ENCODE measurements at regions not wholly inside any gene's neighbourhood (a gene's known extent, or its start where the extent isn't known, plus 50 kb on each side); places are given as distances from the start of the nearest gene placed in this dataset.

- no peak for TF ChIP-seq E4F1 (IDR thresholded peaks at IDR 0.05; ENCODE audit: borderline replicate concordance, partially characterized antibody)
- no peak for TF ChIP-seq MEF2A (IDR thresholded peaks at IDR 0.05; ENCODE audit: insufficient read depth, low read depth, low read length)
- TF ChIP-seq CREB1 (IDR thresholded peaks at IDR 0.05; ENCODE audit: low read depth), result no peak
Measured at GRCh38 chr6:15937602-15938001, 191.3 kb upstream of the MYLIP start (continued).

- POLR2A ChIA-PET, result interaction anchor here (1.0 to 3.7 kb wide), 4 partner anchors 9 to 35 kb away, joined by 4 to 17 read pairs (median 6); no protein-coding TSS in a partner anchor
- Histone ChIP-seq H3K27me3 (replicated peaks in 1 of 2; ENCODE audit: control insufficient read depth in 2 of 2, insufficient read depth in 2 of 2, low read length in 1 of 2) (no peaks in the 10 kb centered on the region), H3K4me3 (no peak overlapping the region), H3K36me3 (ENCODE audit: control insufficient read depth in 2 of 2, insufficient read depth in 2 of 2, low read length in 1 of 2) (no peaks in the 10 kb centered on the region), H3K4me2 (ENCODE audit: control insufficient read depth, insufficient read depth) (peak overlapping the region; percentile 47), H4K20me1 (ENCODE audit: control insufficient read depth, insufficient read depth) (no peaks in the 10 kb centered on the region), H2AFZ (ENCODE audit: control insufficient read depth, low read depth, low read length) (peak overlapping the region; percentile 15; the same call in 1 of the 2 replicates), H3K9me3 (replicated peaks; ENCODE audit: control insufficient read depth, insufficient read depth, low read length) (peaks cover 2% of the 10 kb centered on the region; the same call in 2 of the 3 replicates), H3K27ac (ENCODE audit: control insufficient read depth, insufficient read depth) (0 out of 2 replicates have a peak overlapping the region, but pooled peaks have one; percentile 13), H3K4me1 (ENCODE audit: control insufficient read depth, insufficient read depth, low read length) (peaks cover 9% of the 10 kb centered on the region), H3K9ac (ENCODE audit: control insufficient read depth, insufficient read depth, low read length) (0 out of 2 replicates have a peak overlapping the region, but pooled peaks have one; percentile 5), H3K79me2 (ENCODE audit: control insufficient read depth, insufficient read depth, low read length) (no peaks in the 10 kb centered on the region)
- CTCF ChIA-PET, result interaction anchor here (0.9 to 4.8 kb wide), 5 partner anchors 31 to 192 kb away, joined by 3 to 23 read pairs (median 5); partner anchors contain the start of gene MYLIP
- no TSS peak for BruUV-seq (replicated peaks)
- ATAC-seq (peak; percentile 97), DNase-seq (ENCODE audit: low read depth, low spot score) (peak; percentile 75), FAIRE-seq (peak; percentile 78)
- 3% methylated on average over 1 of the region's 1 CpG for WGBS (ENCODE audit: insufficient coverage, insufficient replicate concordance, low lambda C conversion rate, missing lambda C conversion rate)
- in situ Hi-C loops (cut with MboI), result no loop called here
- RAD21 ChIA-PET (ENCODE audit: unreplicated experiment), result interaction anchor here (0.8 to 3.7 kb wide), 8 partner anchors 15 to 246 kb away, joined by 3 to 36 read pairs (median 4); partner anchors contain the start of gene MYLIP
- intact Hi-C loops (cut with micrococcal nuclease; ENCODE audit: unreplicated experiment), result no loop called here
- SMC1A ChIA-PET (ENCODE audit: uncharacterized antibody, unreplicated experiment), result interaction anchor here (0.8 to 5.2 kb wide), 15 partner anchors 9 to 246 kb away, joined by 3 to 45 read pairs (median 4); no protein-coding TSS in a partner anchor
- TF ChIP-seq ATF2 (IDR thresholded peaks at IDR 0.05; ENCODE audit: low read length) (no peak), ETV6 (conservative IDR thresholded peaks at IDR 0.05 in 1 of 2, IDR thresholded peaks at IDR 0.05 in 1 of 2; ENCODE audit: borderline replicate concordance in 1 of 2, low read depth in 1 of 2) (no peak), PAX5 (IDR thresholded peaks at IDR 0.05; ENCODE audit: borderline replicate concordance, low read depth, low read length) (no peak), SIX5 (IDR thresholded peaks at IDR 0.05; ENCODE audit: low read depth, low read length, severe bottlenecking) (no peak), NR2C2 (IDR thresholded peaks at IDR 0.05; ENCODE audit: borderline replicate concordance, control insufficient read depth, insufficient read length, low read depth) (no peak), EGR1 (IDR thresholded peaks at IDR 0.05; ENCODE audit: borderline replicate concordance in 1 of 2, low read depth in 2 of 2, low read length in 2 of 2) (no peak), ASH2L (IDR thresholded peaks at IDR 0.05; ENCODE audit: borderline replicate concordance, low read depth) (no peak), SREBF2 (IDR thresholded peaks at IDR 0.05; ENCODE audit: low read length) (no peak), RBBP5 (conservative IDR thresholded peaks at IDR 0.05) (no peak), SRF (IDR thresholded peaks at IDR 0.05; ENCODE audit: low read depth in 2 of 2, low read length in 2 of 2) (no peak), SUZ12 (IDR thresholded peaks at IDR 0.05; ENCODE audit: unreplicated experiment) (no peak), ZBTB4 (CRISPR knock-in tag; IDR thresholded peaks at IDR 0.05) (no peak)
Measured at GRCh38 chr6:15936503-15936902, 192.4 kb upstream of the MYLIP start.

All from GM12878 (cell line).